Fibroblast of skin of left biceps (primary cell): ENCODE measurements at regions not wholly inside any gene's neighbourhood (a gene's known extent, or its start where the extent isn't known, plus 50 kb on each side); places are given as distances from the start of the nearest gene placed in this dataset.
"Not testable (repeated sequence)": the region's sequence is repeated elsewhere in the genome, so short reads cannot be mapped to it uniquely, and the experiment has no call there.

Experiments used
- DNase-seq, 2 experiments: peaks; one replicate each; pipeline ENCODE4 v3.0.0-alpha.2; 2013; ENCODE audit warnings: low read depth in 2 of 2

DNA sequence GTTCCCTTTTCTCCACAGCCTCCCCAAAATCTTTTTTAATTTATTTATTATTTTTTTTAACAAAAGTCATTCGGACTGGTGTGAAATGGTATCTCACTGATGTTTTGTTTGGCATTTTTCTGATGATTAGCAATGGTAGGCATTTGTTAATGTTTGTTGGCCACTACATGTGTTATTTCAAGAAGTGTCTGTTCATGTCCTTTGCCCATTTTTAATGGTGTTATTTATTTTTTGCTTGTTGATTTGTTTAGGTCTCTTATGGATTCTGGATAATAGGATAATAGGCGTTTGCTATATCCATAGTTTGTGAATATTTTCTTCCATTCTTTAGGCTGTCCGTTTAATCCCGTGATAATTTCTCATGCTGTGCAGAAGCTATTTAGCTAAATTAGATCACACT, 596.5 kb upstream of the DEFB115 start:
- DNase-seq, result not testable (repeated sequence)

GRCh38 chr20:30668418-30668817, 589.0 kb upstream of the DEFB115 start:
- DNase-seq, result not testable (repeated sequence)

DNA sequence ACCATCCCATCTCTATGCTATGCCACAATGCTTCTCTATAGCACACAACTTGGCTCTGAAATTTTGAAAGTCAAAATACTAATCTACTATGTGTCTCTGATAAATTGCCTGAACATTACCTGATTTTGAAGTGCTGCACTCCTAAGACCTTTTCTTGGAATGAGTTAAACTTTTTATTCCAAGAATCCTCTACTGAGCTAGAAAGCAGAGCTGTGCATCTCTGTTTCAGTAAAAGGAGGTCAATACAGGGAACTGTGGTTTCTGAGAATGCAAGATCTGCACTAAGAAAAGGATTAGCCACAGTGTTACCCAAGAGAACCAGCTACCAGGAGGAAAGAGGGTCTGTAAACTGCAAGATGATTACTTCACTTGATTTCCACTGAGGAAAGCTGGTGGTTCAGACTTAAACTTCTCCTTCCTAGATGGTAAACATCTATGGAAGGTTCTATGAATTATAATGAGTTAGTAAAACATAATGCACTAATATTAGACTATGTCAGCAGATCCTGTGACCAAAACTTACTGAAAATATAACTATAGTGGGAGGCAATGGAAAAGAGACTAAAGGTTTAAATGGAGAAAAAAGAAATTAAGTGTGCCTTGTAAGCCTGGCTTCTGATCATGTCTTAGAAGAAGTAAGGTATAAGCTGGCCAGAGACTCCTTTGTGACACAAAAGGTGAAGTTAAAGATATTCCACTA, 588.0 kb upstream of the DEFB115 start:
- not testable (repeated sequence) for DNase-seq

- DNase-seq, result not testable (repeated sequence)
Measured at GRCh38 chr20:30671120-30671519, 586.3 kb upstream of the DEFB115 start.

DNA sequence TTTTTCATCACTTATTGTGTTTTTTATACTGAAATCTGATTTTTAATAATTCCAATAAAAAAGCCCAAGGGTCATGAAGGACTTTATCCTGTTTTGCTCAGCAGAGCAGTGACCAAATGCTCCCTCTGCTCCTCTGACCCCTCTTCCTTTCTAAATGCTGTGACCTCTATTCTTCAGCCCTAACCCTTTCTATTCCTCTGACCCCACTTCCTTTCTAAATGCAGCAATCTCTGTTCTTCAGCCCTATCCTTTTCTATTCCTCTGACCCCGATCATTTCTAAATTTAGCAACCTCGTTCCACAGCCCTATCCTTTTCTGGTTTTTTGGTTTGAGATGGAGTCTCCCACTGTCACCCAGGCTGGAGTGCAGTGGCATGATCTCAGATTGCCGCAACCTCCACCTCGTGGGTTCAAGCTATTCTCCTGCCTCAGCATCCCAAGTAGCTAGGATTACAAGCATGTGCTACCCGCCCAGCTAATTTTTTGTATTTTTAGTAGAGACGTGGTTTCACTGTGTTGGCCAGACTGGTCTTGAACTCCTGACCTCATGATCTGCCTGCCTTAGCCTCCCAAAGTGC, 581.4 kb upstream of the DEFB115 start:
- not testable (repeated sequence) for DNase-seq

- DNase-seq, result not testable (repeated sequence)
Measured at GRCh38 chr20:30682236-30682635, 575.2 kb upstream of the DEFB115 start.

GRCh38 chr20:30712861-30713260, 544.6 kb upstream of the DEFB115 start:
- not testable (repeated sequence) for DNase-seq

- DNase-seq, result not testable (repeated sequence)
Measured at GRCh38 chr20:30719415-30720199, 537.9 kb upstream of the DEFB115 start.

- DNase-seq, result not testable (repeated sequence)
Measured at GRCh38 chr20:30723511-30723910, 534.0 kb upstream of the DEFB115 start.

DNA sequence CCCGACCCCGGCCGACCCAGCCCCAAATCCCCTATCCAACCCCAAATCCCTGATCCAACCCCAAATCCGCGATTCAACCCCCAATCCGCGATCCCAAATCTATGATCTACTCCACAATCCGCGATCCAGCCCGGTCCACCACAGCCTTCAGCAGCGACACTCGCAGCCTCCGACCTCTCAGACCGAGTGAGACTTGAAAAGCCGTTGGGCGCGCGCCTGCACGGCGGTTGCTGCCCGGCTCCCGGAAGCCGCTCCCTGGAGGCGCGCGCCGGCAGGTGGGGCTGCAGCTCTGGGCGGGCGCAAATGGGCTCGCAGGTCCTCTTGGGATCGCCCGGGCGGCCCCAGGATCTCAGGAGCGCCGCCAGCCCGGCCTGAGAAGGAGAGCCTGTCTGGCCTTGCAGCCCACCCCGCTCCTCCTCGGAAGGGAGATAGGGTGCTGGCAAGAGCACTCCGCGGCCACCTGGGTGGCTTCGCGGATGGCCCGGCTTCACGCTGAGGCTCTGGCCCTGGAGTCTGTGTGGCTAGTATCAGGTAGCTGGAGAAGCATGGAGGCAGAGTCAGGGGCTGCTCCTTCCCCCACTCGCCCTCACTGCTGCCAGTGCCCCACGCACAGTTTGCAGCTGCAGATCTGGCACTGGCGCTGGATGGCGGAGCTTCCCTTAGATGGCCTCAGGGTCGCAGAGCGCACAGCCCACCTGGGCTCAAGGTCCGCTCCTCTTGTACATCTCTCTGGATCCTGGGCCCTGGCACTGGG, 533.4 kb upstream of the DEFB115 start:
- DNase-seq, result not testable (repeated sequence)

- DNase-seq, result not testable (repeated sequence)
Measured at GRCh38 chr20:30724688-30725074, 532.8 kb upstream of the DEFB115 start.

DNA sequence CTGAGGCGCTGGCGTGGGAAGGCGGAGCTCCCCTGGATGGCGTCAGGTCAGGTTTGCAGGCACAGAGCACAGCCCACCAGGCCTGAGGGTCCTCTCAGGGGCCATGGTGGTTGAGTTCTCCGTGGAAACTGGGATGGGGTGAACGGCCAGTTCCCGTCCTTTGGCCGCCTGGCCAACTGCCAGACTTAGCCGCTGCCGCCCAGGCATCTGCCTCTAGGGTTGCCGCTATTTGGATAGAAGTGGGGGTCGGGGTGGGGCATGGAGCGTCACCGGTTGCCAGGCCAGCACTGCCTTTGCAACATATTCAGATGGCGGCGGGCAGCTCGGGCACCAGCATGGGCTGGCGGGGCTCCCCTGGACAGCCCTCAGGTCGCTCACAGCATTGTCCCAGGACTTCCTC, 532.3 kb upstream of the DEFB115 start:
- DNase-seq, result not testable (repeated sequence)

- DNase-seq, result not testable (repeated sequence)
Measured at GRCh38 chr20:30728271-30728885, 529.1 kb upstream of the DEFB115 start.
